Stimulated activated CD4-positive, alpha-beta T cell treated with anti-CD3 and anti-CD28 coated beads, TNF-alpha, amount 100 ng/mL, for 24 hours (primary cell): ENCODE measurements at regions not wholly inside any gene's neighbourhood (a gene's known extent, or its start where the extent isn't known, plus 50 kb on each side); places are given as distances from the start of the nearest gene placed in this dataset.

Source experiments
- DNase-seq, 3 experiments: peaks; one replicate each; pipeline ENCODE4 v3.0.0-alpha.2; 2020; ENCODE audit warnings: low read depth in 3 of 3

DNA sequence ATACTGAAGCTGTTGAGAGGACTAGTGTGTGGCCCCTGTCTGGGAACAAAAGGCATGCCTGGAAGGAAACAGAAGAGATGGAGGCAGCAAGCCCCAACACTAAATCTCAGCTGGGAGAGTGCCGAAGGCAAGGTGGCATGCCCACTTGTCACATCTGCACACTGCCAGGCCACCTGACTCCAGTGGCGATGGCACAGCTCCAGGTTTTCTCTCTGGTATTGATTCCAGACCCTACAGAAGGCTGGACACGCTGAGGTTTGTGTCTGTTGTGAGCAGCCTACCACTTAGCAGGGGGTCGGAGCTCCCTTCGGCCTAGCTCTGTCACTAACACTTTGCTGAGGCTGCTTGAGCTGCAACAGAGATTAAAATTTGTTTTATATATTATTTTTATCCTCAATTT lies 307.3 kb downstream of the TDRD15 start:
- DNase-seq, result no peak

DNA sequence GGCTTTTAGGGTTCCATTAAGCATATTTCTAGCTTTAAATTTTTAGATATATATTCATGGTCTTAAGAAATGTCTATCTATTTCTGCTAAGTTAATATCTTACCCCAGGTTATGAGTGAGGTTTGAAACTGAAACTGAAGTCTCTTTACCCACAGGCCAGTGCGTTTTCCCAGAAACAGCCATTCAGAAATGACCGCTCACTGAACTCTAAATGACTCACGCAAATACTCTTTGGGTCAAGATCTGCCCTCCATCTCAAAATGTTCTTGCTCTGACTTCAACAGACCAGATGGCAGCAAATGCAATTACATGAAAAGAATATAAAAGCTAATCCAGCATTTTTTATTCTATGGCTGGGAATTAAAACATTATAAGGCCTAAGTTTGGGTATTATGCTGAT lies 315.2 kb downstream of the TDRD15 start:
- no peak for DNase-seq

DNA sequence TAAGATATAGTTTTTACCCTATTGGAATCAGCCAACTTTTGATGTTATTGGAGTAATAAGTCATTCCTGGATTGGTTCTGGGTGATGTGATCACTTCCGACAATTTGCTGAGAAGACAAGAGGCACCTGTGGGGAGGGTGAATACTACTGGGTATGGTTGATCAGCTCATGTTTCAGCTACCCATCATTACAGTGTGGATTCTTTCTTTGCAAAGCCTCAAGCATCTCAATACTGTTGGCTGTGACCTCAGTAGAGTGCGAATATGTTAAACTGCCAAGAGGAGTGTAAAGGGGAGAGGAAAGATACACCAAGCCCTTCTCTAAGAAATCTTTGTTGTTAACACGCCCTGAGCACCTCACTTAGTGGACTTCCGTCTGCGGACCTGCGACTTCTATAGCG lies 317.7 kb downstream of the TDRD15 start:
- no peak for DNase-seq

DNA sequence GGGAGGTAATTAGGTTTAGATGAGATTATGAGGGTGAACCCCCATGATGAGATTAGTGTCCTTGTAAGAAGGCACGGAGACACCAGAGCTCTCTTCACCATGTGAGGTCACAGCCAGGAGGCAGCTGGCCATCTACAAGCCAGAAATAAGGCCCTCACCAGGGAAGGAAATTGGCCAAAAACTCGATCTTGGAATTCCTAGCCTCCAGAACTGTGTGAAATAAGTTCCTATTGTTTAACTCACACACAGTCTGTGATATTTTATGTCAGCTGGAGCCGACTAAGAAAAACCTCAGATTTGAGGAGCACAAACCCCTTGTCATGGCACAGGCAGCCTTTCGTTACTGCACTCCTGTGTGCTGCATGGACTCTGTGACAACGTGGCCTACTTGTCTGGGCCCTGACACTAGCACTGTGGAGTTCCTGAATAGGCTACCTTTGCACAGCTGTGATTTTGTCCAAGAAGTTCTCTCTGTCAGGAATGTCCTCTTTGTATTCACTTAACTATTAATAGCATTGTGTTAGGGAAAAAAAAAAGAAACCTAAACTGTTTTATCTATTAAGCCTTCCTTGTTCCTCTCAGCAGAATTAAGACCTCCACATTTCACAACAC lies 319.8 kb downstream of the TDRD15 start:
- DNase-seq, result no peak

DNA sequence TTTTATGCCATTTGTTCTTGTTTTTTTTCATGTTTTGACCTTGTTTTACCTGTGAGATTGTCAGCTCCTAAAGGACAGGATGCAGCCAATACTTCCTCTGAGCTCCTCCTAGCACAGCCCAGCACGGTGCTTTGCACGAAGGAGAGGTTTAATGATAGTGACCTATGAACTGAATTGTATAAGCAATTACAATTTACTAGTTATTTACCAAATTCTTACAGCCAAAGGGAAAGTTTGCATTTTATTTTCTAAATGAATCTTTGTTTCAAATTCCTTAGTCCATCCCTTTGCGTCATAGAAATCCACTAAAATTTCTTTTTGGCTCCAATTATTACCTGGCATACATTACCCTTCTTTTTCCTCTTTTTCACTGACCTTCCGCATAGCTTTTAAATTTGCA lies 326.1 kb downstream of the TDRD15 start:
- no peak for DNase-seq

DNA sequence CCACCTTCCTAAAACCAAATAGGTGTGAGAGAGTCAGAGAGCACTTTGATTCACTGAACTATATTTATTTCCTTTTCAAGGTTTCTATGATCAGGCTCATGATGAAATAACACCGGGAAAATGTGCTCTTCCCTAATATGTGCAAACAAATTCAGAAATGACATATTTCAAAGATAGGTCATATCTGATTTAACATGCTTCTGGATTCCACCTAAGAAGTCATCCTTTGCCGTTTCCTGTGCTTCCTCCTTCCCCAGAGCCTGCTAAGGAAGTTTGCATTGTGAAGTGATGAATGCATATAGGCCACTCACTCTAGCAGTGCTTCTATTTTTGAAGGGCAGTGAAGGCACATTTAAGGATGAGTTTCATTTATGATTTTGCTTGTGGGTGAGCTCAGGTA lies 327.6 kb downstream of the TDRD15 start:
- DNase-seq, result no peak

DNA sequence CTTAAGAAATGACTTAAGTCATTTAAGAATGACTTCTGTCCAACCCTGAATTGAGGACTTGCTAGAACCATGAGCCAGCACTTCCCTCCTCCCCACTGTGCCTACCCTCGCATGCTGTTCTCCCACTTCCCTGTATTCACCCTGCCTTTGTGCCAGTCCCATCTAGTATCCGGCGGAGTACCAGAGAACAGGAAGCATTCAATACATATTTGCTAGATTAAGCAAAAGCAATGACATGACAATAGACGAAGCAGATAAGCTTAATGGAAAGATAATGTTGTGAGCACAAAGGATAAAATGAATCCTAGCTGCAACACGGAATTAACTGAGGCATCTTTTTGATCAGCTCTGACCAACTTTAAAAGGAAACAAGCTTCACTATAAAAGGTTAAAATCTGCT lies 328.5 kb downstream of the TDRD15 start:
- DNase-seq, result no peak

DNA sequence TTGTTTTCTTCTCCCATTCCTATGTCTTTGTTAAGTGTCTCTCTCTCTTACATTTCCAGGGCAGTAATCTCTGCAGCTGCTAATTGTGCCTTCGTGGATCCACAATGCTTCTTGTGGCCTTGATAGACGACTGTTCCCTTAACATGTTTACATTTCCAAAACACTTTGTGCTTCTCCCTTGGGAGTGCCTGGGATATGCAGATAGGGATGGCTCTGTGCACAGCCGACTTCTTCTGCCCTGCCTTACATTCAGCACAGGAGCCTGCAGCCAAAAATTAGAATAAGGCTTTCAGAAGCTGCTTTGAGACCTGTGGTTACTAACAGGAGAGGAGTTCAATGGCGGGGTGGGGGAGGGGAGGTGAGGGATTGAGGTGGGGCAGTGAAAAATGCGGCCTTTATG lies 328.9 kb downstream of the TDRD15 start:
- DNase-seq, result no peak

DNA sequence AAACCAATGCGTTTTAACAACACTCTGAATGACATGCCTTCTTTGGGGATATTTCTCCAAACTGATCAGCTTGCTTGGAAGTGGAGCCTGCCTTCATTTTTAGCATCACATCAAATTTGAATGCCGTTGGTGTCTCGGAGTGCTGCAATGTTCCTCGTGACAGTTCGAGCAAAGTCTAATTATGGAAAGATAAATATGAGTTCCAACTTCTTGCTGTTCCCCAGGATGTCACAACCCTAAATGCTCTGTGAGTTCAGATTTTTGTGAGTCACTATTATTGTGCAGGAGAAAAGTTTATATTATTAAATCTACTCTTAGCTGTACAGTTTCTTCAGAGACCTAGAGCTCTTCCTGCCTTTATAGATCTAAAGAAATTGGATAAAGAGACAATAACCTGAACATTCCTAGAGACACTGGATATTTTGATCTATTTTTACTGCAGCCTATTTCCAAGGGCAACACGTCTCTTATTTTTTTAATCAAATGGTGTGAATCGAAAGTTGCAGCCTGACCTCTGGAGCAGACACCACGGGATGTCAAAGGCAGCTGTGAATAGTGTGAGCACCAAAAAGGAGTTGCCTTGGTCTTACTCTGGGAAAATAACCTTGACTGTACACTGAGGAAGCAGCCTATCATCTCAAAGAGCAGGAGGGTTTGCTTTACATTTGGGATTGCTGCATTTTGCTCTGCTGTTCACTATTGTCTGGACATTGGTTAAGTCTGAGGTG lies 330.1 kb downstream of the TDRD15 start:
- no peak for DNase-seq

DNA sequence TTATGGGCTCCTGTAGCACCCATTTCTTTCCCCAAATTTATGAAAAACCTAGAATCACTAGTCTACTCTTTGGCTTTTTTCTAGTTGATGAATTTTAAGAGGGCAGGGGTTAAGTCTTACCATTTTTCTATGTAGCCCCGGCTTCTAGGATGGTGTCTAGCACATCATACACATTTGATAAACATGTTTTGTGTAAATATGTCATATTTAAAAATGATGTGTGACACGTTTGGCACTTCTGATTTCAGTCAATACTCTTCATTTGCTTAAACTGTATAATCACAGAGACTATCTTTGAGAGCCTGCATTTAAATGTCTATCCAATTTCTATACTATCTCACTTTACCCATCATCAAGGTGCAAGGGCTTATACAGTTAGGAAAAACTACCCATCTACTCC lies 331.1 kb downstream of the TDRD15 start:
- DNase-seq, result no peak

DNA sequence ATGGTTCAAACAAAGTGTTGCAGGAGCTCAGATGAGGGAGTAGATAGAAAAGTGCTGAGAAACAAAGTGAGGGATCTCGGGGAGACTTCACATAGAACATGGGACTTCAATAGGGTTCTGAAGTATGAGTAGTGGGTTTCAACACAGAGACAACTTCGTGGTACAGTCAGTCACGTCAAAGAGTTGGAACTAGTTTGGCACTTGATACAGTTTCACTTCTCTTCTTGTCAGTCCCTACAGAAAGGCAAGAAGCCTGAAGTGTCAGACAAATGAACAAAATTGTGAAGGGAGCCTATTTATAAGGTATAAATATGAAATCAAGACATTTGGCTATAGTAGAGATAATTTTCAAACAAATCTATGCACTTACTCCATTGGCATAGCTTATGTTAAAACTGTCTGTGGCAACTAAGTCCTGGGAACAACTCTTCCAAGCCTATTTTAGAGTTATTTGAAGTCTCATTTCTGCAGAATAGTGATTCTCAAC lies 338.0 kb downstream of the TDRD15 start:
- DNase-seq, result no peak

DNA sequence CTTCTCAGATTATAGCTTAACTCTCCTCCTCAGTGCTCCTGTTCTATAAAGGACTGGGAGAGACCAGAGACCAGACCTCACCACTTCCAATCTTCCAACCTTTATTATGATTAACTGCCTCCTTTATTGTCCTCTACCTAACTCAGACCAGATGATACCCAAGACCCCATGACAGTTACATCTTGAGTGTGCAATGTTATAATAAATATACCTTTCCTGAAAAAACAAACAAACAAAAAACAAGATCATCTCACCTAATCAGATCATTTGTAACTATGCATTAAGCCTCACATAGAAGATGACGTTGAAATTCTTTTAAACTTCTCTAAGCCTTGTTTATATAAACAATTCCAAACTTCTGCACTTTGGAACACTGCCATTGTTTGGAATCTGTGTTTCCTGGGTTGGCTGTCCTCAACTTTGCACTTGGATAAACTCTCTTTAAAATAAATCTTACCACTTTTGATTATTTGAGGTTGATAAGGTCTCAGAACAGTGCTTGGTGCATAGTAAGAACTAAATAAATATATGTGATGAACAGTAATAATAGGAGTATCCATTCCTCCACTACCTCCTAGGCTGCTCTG lies 342.7 kb downstream of the TDRD15 start:
- no peak for DNase-seq

DNA sequence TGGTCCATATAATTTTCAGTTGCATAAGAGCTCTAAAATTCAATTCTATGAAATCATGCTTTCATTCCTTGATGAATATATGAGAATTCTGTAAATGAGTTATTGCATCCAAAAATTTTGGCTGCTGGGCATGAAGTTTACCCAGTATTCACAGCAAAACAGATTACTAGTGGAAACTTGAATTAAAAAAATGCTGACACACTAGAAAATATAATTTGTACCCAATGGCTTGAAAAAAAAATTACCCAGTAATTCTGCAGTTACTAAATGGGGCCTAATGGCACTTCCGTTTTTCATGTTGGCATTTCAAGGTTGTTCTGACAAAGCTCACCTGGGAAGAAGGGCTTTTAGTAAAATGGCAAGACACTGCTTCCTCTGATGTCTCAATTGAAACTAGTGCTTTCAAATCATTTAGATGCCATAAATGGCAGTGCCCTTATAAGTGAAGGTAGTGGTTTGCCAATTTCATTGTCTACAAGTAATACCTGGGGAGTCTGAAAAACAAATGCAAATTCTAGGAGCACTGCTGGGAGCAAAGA lies 343.6 kb downstream of the TDRD15 start:
- no peak for DNase-seq

DNA sequence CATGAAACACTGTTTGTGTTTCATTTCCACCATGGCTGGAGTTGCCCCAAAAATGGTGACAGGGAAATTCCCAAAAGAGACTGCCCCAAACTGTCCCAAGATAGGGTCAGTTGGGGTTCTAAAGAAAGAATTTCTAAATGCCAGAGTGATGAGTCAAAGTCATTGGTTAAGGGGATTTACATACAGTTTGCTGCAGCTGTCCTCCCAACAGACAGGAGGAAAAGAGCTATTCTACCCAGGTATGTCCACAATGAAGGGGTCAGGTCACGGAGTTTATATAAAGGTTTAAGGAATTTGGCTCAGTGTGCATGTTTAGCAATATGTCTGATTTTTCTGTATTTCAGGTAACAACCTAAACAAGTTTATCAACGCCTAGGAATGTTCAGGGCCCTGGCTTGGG lies 344.1 kb downstream of the TDRD15 start:
- no peak for DNase-seq

DNA sequence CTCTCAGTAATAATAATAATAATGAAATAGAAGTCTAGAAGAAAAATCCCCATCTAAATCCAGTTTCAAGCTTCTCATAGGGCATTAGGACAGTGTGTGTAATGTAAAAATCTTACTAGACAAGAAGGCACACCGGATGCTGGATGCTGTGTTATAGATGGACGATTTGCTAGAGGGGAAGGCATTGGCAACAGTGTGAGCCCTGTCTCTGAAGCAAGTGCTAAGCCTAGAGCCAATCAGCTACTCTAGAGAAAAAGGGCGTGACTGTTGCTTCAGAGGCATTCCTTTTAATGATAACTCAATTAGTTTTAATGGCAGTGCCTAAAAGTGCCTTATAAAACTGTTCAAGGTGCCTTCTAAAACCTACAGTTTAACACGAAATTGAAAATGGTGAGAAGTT lies 344.9 kb downstream of the TDRD15 start:
- DNase-seq, result no peak

DNA sequence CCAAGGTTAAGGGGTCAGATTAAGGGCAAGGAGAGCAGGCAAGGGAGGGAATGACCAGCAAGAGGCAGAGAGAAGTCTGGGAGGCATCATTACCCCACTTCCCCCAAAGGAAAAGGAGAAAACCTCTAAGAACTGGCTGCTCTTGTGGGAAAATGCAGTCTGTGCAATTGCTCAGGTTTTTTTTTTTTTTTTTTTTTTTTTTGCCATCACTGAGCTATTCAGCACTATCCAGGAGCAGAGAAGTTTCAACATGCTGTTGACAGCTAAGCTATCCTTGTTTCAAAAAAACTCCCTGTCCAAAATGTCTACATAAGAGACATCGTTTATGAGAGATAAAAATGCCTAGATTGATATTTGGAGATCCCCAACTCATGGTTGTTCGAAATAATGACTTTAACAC lies 345.4 kb downstream of the TDRD15 start:
- DNase-seq, result no peak

DNA sequence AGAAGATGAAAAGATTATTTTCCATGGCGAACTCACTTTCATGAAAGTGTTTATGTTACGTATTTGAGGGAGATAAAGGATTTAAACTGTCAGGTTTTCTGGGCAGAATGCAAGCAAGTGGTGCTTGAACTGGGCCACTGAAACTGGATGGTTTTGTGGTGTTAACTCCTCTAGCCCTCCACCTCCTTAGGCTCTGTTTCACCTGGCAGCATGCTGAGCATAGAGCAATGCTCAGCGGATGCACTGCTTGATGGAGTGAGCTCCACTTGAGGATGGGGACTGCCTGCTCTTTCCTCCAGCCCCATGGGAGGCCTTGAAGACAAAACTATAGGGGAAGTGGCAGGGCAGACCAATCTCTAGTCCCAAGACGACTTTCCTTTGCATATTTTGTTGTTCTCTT lies 345.8 kb downstream of the TDRD15 start:
- DNase-seq, result no peak

DNA sequence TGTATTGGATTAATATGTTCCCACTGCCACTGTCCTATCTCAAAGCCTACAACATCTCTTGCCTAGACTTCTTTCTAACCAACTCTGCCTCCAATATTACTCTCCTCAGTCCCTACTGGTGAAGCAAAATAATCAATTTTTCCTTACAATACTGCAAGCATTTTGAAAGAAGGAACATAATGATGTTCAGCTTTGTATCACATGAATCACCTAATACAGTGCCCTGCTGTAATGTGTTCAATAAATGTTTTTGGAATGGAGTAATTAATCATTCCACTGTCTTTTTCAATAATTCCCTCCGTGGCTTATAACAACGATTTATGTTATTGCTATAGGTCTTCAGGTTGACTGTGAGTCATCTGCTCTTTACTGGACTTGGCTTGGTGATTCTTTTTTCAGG lies 356.4 kb downstream of the TDRD15 start:
- no peak for DNase-seq

DNA sequence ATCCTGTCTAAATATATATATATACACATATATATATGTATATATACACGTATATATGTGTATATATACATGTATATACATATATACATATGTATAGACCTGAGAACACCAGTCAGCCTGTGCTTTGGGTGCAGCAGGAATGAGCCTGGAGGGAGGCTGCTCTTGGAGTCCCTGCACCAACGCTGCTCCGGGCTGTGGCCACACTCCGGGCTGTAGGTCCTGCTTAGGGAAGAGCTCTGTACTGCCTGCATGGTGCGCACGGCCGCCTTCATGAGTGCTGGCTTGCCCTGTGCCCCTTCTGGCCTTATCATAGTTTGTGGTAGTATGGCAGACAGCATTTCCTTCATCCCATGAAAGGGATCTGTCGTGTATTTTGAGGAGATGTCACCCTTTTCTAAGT lies 360.9 kb downstream of the TDRD15 start:
- DNase-seq, result no peak

DNA sequence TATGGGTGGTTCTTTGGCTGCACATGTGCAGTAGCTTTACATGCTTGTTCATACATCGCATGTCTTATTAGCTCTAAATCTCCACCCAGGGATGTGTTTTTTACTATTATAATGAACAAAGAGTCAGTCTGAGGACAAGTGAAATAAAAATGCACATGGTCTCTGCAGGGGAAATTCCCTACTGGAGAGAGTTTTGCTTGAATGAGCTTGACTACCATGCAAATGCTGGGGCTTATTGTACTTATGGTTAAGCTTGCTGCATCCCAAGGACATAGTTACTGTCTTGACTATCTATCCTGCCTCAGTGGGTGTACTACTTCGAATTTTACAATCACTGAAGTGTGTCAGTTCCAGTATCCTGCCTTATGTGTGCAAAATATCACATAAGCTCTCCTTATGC lies 362.7 kb downstream of the TDRD15 start:
- DNase-seq, result no peak

DNA sequence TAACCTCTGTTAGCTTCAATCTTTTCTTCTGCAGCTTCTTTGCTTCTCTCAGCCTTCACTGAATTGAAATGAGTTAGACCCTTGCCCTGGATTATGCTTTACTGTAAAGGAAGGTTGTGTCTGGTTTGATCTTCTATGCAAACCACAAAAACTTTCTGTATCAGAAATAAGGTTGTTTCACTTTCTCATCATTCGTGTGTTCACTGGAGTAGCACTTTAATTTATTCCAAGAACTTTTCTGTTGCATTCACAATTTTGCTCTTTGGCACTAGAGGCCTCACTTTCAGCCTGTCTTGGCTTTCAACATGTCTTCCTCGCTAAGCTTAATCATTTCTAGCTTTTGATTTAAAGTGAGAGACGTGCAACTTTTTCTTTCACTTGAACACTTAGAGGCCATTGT lies 365.3 kb downstream of the TDRD15 start:
- no peak for DNase-seq

DNA sequence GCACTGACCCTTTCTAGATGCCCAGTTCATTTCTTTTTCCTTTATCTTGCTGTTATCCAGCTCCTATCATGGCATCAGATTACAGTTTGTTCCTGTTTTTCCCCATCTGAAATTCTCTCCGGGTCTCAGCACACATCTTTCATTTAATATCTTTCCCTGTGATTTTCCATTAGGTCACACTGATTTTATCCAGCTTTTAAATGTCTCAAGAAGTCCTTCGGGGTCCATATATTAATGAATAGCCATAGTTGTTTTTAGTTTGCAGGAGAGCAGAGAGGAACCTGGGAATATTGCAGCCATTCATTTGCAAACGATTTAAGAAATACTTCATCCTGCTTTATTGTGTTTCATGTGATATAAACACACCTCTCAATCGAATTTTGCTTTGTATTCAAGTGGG lies 374.2 kb downstream of the TDRD15 start:
- no peak for DNase-seq

DNA sequence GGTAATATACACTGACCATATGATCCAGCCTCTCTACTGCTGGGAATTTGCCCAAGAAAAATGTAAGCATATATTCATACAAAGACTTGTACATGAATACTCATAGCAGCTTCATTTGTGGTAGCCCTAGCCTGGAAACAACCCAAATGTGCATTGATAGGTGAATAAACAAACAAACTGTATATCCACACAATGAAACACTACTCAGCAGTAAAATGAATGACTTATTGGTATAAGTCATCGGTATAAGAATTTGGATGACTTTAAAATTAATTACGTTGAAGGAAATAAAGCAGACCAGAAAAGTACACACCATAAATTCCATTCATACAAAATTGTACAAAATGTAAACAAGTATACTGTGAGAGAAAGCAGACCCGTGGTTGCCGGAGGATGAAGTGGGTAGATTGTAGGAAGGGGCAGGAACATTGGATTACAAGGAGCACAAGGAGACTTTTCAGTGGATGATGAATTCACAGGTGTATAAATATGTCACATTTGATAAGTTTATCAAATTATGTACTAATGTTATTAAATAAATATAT lies 376.7 kb downstream of the TDRD15 start:
- DNase-seq, result no peak
